Uterus (tissue), 3 donors: ENCODE measurements at regions not wholly inside any gene's neighbourhood (a gene's known extent, or its start where the extent isn't known, plus 50 kb on each side); places are given as distances from the start of the nearest gene placed in this dataset.

Experiments used
- DNase-seq, 2 donors: peaks; one replicate each; pipeline ENCODE4 v3.0.0-alpha.2; 2019 to 2020
- H3K27ac ChIP-seq, 2 donors: fragments of 200-600 bp; sonication (generic); 1 replicate in 1 of 2; 2 replicates in 1 of 2; pipeline ENCODE4 v1.5.1; 2016 to 2018
- H3K27me3 ChIP-seq, 2 donors: fragments of 200-600 bp; sonication (generic); one replicate each; pipeline ENCODE4 v1.5.1; 2018 to 2019; ENCODE audit warnings: control low read depth in 1 of 2
- H3K36me3 ChIP-seq, 2 donors: fragments of 200-600 bp; sonication (generic); one replicate each; pipeline ENCODE4 v1.5.1; 2019; ENCODE audit warnings: control low read depth in 1 of 2
- H3K4me1 ChIP-seq, 2 donors: fragments of 200-600 bp; sonication (generic); one replicate each; pipeline ENCODE4 v1.5.1; 2018 to 2019; ENCODE audit warnings: control low read depth in 1 of 2
- H3K4me3 ChIP-seq, 2 donors: fragments of 200-600 bp; sonication (generic); 1 replicate in 1 of 2; 2 replicates in 1 of 2; pipeline ENCODE4 v1.5.1; 2018 to 2019; ENCODE audit warnings: mild to moderate bottlenecking in 1 of 2
- H3K9me3 ChIP-seq, 2 donors: fragments of 200-600 bp; sonication (generic); one replicate each; pipeline ENCODE4 v1.5.1; 2019; ENCODE audit warnings: control low read depth in 1 of 2
- POLR2A ChIP-seq, 2 donors: fragments of 450-650 bp; IDR thresholded peaks; one replicate each; pipeline ENCODE4 v1.6.1; 2016; ENCODE audit warnings: antibody characterized with exemption in 2 of 2, mild to moderate bottlenecking in 1 of 2, moderate library complexity in 1 of 2
- intact Hi-C: fragments of 100-400 bp; cut with DNase I; formaldehyde crosslinking; loops from one replicate; pipeline ENCODE4 v1.15.1; 2023; ENCODE audit warnings: low total_unique reads
- TF ChIP-seq, protein P1 (sequence below), 4 experiments: fragments of 200-600 bp in 2 of 4; fragments of 450-650 bp in 2 of 4; sonication (generic) in 2 of 4; IDR thresholded peaks; one replicate each; pipeline ENCODE4 v1.5.1; 2016 to 2019; ENCODE audit warnings: antibody characterized with exemption in 4 of 4, mild to moderate bottlenecking in 2 of 4, moderate library complexity in 1 of 4
- donor health status: DM: yes; HTN: yes; CAD: no.

DNA sequence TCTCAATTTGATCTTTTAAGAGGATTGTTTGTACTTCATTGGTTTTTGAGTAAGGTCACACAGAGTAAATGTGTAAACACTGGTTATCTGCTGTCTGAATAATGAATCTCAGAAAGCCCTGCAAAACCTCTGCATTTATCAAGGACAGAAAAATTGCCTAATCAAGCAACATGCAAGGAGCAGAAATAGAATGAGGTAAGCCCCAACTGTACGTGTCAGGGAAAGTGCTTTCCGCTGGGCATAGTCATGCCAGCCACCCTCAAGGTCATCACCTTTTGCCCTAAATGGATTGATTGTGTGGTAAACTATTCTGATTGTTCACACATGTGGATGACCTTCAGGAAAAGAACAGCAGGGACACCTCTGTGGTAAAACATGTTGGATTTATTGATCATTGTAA is 376.9 kb upstream of the KCNN2 start:
- Histone ChIP-seq H3K36me3 (no peaks in the 10 kb centered on the region), H3K9me3 (no peaks in the 10 kb centered on the region), H3K27me3 (no peaks in the 10 kb centered on the region), H3K4me1 (no peaks in the 10 kb centered on the region), H3K4me3 (no peak overlapping the region), H3K27ac (no peak overlapping the region)
- DNase-seq, result no peak
- intact Hi-C loops, result no loop called here
- TF ChIP-seq, protein P1, sequence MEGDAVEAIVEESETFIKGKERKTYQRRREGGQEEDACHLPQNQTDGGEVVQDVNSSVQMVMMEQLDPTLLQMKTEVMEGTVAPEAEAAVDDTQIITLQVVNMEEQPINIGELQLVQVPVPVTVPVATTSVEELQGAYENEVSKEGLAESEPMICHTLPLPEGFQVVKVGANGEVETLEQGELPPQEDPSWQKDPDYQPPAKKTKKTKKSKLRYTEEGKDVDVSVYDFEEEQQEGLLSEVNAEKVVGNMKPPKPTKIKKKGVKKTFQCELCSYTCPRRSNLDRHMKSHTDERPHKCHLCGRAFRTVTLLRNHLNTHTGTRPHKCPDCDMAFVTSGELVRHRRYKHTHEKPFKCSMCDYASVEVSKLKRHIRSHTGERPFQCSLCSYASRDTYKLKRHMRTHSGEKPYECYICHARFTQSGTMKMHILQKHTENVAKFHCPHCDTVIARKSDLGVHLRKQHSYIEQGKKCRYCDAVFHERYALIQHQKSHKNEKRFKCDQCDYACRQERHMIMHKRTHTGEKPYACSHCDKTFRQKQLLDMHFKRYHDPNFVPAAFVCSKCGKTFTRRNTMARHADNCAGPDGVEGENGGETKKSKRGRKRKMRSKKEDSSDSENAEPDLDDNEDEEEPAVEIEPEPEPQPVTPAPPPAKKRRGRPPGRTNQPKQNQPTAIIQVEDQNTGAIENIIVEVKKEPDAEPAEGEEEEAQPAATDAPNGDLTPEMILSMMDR (IDR thresholded peaks at IDR 0.05), result no peak
- TF ChIP-seq POLR2A (IDR thresholded peaks at IDR 0.05), result no peak

DNA sequence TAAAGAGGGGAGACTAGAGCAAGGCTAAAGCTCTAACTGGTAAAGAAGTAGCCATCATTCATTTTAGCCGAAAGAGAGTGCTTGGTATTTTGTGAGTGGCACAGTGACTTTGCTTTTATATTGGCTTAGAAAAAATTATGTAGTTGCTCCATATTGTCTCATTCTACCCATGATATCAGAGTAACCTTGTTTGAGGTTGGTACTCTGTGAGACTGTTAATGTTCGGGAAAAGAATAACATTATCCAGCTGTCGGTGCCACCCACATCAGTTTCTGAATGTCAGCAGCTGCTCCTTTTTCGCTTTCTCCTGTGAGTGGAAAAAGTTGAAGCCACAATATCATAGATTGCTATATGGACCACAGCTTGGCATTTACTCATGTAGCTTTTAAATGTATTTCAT is 376.4 kb upstream of the KCNN2 start:
- Histone ChIP-seq H3K9me3 (no peaks in the 10 kb centered on the region), H3K36me3 (no peaks in the 10 kb centered on the region), H3K27me3 (no peaks in the 10 kb centered on the region), H3K27ac (no peak overlapping the region), H3K4me3 (no peak overlapping the region), H3K4me1 (no peaks in the 10 kb centered on the region)
- DNase-seq, result no peak
- no peak for TF ChIP-seq POLR2A (IDR thresholded peaks at IDR 0.05)
- TF ChIP-seq, protein P1 (IDR thresholded peaks at IDR 0.05), result no peak
- intact Hi-C loops, result no loop called here

DNA sequence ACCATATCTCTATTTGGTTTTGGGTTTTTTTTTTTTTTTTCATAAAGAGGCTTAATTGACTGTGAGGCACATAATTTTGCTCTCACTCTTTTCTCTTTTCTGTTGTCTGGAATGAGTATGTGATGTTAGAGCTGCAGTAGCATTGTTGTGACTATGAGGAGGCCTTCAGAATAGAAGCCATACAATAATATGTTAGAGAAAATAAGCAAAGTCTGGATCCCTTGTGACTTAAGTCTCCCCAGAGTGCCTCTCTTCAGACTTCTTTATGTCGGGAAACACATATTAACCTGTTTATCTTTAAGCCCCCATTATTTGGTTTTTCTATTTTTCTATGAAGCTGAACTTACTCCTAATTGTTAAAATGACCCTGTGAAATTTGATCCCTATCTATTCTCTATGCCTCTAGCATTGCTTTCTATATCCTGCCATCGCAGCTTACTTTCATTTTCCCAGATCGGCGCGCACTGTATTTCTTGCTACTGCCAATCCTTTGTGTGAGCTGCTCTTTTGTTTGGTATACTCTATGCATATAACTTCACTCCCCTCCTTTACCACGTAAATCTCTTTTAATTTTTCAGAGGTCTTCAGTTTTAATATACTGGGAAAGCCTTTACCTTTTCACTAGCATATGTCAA is 372.5 kb upstream of the KCNN2 start:
- H3K4me3 ChIP-seq, result no peak overlapping the region
- TF ChIP-seq, protein P1 (IDR thresholded peaks at IDR 0.05), result no peak
- TF ChIP-seq POLR2A (IDR thresholded peaks at IDR 0.05), result no peak
- no peaks in the 10 kb centered on the region for H3K4me1 ChIP-seq
- H3K27ac ChIP-seq, result no peak overlapping the region
- intact Hi-C loops, result no loop called here
- no peaks in the 10 kb centered on the region for H3K27me3 ChIP-seq
- no peaks in the 10 kb centered on the region for H3K36me3 ChIP-seq
- H3K9me3 ChIP-seq, result no peaks in the 10 kb centered on the region
- no peak for DNase-seq

DNA sequence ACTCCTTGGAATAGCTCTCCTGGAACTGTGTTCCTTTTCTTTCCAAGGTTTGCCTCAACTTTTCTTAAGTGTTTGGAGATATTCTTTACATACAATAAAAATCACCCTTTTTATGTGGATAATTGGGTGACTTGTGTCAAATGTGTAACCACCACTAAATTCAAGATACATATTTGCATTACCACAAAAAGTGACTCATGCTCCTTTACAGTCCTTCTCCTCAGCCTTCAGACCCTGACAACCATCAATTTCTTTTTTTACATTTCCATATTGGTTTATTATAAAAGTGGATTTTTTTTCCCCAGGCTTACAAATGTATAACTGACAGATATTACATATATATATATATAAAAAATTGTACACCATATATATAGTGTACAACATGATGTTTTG is 372.0 kb upstream of the KCNN2 start:
- no peak overlapping the region for H3K4me3 ChIP-seq
- intact Hi-C loops, result no loop called here
- TF ChIP-seq, protein P1 (IDR thresholded peaks at IDR 0.05), result no peak
- TF ChIP-seq POLR2A (IDR thresholded peaks at IDR 0.05), result no peak
- no peak for DNase-seq
- no peaks in the 10 kb centered on the region for H3K27me3 ChIP-seq
- H3K36me3 ChIP-seq, result no peaks in the 10 kb centered on the region
- no peak overlapping the region for H3K27ac ChIP-seq
- no peaks in the 10 kb centered on the region for H3K4me1 ChIP-seq
- no peaks in the 10 kb centered on the region for H3K9me3 ChIP-seq

DNA sequence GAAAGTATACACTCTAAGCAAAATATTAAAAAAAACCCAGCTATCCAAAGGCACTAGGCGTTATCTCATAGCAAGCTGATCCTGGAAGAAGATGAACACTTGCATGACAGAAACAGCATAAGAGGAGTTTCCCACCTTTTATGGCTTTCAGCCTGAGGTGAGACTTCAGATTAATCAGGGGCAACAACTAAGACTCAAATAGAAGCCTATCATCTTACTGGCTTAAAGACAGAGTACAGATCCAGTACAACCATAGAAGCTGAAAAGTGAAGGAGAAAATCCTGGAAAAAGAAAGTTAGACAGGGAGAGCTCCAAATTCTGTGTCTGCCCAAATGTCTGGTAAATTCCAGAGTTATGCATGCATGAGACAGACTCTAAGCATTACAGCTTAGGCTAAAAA is 360.8 kb upstream of the KCNN2 start:
- Histone ChIP-seq H3K27ac (no peak overlapping the region), H3K27me3 (no peaks in the 10 kb centered on the region), H3K9me3 (no peaks in the 10 kb centered on the region), H3K4me1 (no peaks in the 10 kb centered on the region), H3K4me3 (no peak overlapping the region), H3K36me3 (no peaks in the 10 kb centered on the region)
- intact Hi-C loops, result no loop called here
- TF ChIP-seq POLR2A (IDR thresholded peaks at IDR 0.05), result no peak
- TF ChIP-seq, protein P1 (IDR thresholded peaks at IDR 0.05), result no peak
- no peak for DNase-seq
